Sigmoid colon (tissue), 3 donors: ENCODE measurements at regions not wholly inside any gene's neighbourhood (a gene's known extent, or its start where the extent isn't known, plus 50 kb on each side); places are given as distances from the start of the nearest gene placed in this dataset.

ENCODE experiments used
- CTCF ChIP-seq, 4 experiments: fragments of 450-650 bp in 3 of 4; fragments of 200-600 bp in 1 of 4; IDR thresholded peaks; one replicate each; pipeline ENCODE4 v1.5.1; 2016 to 2019; ENCODE audit warnings: antibody characterized with exemption in 4 of 4, mild to moderate bottlenecking in 3 of 4, moderate library complexity in 2 of 4
- POLR2A ChIP-seq, 2 donors: fragments of 450-650 bp; IDR thresholded peaks; one replicate each; pipeline ENCODE4 v1.6.1; 2016; ENCODE audit warnings: antibody characterized with exemption in 2 of 2, mild to moderate bottlenecking in 2 of 2, moderate library complexity in 2 of 2

DNA sequence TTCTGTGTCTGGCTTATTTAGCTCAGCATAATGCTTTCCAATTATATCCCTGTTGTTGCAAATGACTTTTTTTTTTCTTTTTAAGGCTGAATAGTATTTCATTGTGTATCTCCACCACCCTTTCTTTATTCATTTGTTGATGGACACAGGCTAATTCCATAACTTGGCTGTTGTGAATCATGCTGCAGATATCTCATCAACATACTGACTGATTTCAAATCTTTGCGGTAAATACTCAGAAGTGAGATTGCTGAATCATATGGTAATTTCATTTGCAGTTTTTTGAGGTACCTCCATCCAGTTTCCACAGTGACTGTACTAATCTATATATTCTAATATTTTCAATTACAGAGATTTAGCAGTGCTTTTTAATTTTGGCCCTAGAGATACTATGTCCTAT is 266.2 kb downstream of the TMX3 start:
- TF ChIP-seq CTCF (IDR thresholded peaks at IDR 0.05) (no peak), POLR2A (IDR thresholded peaks at IDR 0.05) (no peak)
